C4-2B (cell line): ENCODE measurements at regions not wholly inside any gene's neighbourhood (a gene's known extent, or its start where the extent isn't known, plus 50 kb on each side); places are given as distances from the start of the nearest gene placed in this dataset.

Experiments used
- ZFX ChIP-seq: fragments of 450-650 bp; IDR thresholded peaks from 2 replicates; pipeline ENCODE4 v1.6.1; 2017
- TF ChIP-seq, protein P1 (sequence below): fragments of 450-650 bp; conservative IDR thresholded peaks from 2 replicates; pipeline ENCODE4 v1.5.1; 2017; ENCODE audit warnings: mild to moderate bottlenecking

DNA sequence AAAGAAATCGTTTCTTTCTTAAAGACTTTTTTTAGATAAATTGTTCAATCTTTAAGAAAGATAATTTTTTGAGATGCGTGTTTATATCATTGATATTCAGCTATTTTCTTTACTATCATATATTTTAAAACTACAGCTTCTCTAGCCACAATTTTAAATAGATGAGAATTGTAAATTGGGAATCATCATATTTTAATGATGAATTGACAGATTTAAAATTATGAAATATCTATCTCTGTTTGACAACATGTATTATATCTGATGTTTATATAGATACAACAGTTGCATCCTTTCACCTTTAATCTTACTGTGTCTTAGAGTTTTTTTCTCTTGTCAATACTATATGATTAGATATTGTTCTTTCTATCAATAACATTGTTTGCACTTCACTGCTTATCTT is 762.3 kb upstream of the GJE1 start:
- TF ChIP-seq, protein P1, sequence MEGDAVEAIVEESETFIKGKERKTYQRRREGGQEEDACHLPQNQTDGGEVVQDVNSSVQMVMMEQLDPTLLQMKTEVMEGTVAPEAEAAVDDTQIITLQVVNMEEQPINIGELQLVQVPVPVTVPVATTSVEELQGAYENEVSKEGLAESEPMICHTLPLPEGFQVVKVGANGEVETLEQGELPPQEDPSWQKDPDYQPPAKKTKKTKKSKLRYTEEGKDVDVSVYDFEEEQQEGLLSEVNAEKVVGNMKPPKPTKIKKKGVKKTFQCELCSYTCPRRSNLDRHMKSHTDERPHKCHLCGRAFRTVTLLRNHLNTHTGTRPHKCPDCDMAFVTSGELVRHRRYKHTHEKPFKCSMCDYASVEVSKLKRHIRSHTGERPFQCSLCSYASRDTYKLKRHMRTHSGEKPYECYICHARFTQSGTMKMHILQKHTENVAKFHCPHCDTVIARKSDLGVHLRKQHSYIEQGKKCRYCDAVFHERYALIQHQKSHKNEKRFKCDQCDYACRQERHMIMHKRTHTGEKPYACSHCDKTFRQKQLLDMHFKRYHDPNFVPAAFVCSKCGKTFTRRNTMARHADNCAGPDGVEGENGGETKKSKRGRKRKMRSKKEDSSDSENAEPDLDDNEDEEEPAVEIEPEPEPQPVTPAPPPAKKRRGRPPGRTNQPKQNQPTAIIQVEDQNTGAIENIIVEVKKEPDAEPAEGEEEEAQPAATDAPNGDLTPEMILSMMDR = no peak
- no peak for TF ChIP-seq ZFX
